Glomerular endothelial cell (primary cell): ENCODE measurements at regions not wholly inside any gene's neighbourhood (a gene's known extent, or its start where the extent isn't known, plus 50 kb on each side); places are given as distances from the start of the nearest gene placed in this dataset.
"Not testable (repeated sequence)": the region's sequence is repeated elsewhere in the genome, so short reads cannot be mapped to it uniquely, and the experiment has no call there.

Experiments
- DNase-seq: peaks from one replicate; pipeline ENCODE4 v3.0.0-alpha.2; 2011; ENCODE audit warnings: low read depth, low spot score; ENCODE audit errors: extremely low read depth

DNA sequence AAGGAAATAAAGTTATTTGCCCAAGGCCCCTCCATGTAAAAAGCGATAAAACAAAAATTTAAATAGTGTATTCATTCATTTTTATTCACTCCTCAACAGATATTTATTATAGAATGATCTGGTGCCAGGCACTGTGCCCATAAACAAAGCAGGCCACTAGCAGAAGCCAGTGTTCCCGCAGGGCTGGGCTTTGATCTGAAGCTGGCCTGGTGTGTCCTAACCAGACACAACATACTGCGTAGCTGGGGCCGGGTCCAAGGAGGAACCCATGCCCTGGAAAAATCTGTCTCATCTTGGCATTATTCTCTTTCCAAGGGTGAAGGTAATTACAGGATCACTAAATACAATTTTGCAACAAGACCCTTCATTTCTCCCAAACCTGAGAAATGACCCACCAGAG lies 537.4 kb upstream of the CDH5 start:
- no peak for DNase-seq

DNA sequence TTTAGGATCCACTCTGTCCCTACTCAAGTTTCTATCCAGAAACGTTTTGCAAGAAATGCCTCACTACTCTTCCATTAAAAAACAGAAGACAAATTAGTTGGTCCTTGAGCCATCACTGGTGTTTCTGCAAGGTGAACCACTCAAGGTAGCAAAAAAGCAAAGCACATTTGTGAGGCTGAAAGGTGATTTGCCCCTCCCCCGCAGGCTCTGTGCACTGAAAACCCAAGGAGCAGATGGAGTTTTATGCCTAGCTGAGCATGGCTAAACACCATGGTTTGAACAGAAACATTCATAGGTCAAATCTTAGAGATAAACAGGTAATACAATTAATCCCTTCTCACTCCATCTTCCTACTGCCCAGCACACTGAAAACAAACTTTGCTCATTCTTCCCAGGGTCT lies 538.2 kb upstream of the CDH5 start:
- no peak for DNase-seq

DNA sequence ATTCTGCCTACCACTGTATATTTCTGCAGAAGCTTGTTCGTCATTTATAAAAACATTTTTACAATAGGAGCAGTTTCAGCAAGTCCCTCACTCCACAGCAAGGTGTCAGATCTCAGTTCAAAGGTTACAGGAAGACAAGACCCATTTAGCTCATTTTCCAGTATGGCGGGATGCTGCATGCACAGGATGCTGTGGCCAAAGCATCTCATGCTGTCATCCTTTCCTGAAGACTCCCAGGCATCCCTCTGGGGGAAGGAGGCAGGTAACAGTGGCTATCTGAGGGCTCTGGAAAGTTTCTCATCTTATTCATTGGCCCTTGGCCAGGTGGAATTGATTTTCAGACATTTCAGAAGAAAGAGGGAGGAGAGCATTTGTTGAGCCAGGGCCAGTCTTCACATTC lies 539.3 kb upstream of the CDH5 start:
- no peak for DNase-seq

DNA sequence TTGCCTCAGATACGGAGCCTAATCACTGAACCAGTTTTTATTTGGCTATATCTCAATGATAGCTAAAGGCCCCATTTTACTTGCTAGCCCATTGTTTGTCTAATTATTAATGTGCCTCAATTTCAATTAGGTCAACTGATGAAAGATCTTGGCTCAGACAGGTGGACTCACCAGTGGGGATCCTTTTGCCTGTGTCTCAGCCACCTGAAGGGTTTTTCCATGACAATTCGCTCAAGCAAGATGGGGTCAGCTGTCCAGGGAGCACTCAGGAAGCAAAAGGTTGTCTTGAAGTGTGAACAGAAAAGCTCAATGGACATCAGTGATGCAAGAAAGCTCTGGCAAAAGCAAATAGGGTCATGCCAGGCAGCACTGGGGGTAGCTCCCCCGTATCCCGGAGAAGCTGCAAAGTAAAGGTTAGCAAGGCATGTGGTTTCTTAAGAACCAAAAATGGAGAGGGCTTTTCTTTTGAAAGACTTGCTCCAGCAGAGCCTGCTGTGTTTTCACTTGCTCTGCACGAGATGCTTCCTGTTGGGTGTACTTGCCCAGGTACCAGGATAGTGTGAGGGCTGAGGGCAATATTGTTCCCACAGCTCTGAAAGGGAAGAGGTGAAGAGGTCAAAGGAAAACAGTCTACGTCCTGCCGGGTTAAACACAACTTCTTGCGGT lies 541.2 kb upstream of the CDH5 start:
- DNase-seq: no peak

DNA sequence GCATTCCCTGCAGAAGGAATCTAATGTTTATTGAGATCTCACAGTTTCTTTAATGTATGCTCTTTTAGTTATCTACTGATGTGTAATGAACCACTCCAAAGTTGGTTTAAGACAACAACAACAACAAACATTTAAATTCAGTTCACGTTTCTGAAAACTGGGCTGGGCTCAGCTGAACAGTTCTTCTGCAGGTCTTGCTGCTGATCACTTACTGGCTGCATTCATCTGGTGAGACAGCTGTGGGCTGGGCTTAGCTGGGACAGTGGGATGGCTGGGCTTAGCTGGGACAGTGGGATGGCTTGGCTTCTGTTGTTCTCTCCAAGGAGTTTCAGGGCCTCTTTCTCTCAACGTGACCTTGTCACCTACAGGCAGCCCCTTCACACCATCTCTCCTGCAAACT lies 544.3 kb upstream of the CDH5 start:
- no peak for DNase-seq

DNA sequence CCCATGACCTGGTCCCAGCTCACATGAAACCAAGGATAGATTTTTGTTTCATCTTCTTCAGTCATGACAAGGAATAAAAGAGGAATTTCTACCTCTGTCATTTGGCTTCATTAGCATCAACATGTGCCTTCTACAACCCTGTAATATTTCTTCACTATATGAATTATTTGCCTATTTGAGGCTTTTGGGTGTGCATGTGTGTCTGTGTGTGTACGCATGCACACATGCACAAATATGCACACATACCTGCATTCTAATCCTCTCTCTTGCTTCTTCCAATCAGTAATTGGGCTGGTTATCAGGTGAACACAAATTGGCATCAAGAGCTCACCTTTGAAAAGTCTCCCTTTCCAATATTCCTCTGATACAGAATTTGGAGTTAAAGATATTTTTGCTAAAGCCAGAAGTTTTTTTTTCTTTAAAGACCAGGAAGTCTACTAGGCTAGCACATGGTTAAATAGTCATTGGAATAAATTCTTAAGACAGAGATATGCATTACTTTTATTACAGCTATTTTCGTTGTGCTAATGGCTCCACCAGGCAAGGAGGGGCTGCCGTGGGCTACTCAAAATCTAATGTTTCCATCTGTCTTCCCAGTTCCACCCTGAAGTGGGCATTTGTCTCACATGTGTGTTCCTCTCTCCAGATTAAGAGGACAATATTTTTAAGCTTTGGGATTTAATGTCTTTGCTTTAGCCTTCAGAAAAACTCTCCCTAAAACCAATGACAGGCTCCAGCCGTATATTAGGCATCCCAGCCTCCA lies 547.2 kb upstream of the CDH5 start:
- no peak for DNase-seq

DNA sequence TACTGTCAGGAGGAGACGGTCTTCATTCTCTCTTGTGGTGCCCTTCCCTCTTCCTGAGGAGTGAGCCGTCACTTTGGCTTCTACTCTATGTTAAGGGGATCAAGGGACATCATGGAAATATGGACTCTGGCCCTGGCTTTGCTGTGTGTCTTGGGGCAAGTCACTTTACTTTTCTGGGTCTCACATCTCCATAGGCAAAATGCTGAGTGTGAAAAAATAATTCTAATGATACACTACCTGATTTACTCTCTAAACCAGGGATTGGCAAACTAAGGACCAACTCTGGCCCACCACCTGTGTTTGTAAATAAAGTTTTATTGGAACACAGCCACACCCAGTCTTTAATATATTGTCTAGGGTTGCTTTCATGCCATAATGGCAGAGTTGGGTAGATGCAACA lies 548.7 kb upstream of the CDH5 start:
- no peak for DNase-seq

DNA sequence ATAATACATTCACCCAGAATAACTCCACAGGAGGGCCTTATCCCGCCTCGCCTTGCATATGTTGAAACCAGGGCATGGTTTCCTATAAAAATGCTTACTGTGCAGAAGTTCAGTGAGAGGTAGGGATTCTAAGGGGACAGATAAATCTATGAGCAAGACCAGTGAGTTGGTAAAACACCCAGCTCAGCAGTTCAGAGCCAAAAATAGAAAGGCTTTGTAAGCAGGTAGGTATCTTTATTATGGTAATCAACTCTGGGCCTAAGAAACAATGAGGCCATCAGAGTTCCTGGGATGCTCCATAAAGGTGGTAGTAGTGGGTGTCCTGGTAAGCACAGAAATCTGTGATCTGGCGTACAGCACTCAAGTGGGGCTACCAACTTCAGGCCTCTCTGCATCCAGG lies 549.4 kb upstream of the CDH5 start:
- DNase-seq: no peak

DNA sequence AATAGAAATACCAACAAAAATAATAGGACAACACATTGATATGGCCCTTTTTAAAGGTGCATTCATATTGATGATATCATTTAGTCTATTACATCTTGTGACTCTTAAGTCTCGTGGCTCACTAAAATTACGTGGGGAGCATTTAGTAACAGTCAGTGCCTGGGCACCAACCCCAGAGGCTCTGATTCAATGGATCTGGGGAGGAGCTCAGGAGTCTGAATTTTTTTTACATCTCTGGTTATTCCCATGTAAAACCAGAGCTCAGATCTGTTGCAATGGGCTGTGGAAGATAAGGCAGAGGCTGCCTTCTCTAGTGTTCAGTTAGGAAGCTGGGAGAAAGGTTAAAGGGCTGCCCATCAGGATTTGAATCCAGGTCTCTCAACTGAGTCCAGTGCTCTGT lies 549.9 kb upstream of the CDH5 start:
- no peak for DNase-seq

DNA sequence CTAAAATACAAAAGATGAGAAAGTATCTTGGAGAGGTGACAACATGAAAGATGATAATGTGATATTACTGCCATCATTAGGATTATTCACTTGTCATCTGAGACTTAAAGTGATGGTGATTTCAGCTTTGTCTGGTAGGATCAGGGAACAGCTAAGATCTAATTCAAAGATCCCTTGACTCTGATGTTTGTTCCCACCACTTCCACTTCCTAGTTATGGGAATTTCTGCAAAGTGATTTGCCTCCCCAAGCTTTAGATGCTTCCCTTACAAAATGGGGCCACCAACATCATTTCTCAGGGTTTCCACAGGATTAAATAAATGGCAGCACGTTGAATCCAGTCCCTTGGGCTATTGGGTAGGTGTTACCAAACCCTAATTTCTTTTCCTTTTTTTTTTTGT lies 550.8 kb upstream of the CDH5 start:
- no peak for DNase-seq

DNA sequence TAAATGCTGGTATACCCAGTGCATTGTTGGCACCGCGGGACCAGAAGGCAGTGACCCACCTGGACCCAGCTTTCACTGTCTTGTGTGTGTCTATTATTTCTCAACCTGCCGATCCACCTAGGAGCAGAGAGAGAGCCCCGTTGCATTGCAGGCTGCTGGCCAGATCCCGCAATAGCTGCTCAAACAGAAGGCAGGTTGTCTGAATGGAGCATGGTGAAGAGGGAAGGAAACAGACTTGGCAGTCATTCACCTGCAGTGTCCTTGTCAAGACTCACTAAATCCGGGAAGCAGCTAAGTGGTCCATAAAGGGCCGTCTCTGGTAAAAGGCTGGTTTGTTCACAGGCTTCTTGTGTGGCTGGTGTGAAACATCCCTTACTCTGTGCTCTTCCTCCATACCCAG lies 552.6 kb upstream of the CDH5 start:
- not testable (repeated sequence) for DNase-seq

DNA sequence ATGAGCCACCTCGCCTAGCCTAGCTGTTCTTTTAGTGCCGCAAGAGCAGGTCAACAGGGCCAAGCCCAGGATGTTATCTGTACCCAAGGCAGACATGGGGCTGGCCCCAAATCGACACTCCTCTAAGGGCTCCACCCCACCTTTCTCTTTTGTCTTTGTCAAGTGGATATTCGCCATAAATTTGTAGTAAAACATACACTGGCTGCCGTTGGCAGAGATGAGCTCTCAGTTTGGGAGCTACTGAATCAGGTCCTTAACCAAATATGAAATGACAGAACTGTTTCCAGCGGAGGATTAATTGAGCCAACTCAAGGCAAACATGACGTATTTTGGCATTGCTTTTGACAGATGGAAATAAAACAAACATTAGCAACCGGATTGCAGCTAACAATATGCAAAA lies 556.9 kb upstream of the CDH5 start:
- no peak for DNase-seq

DNA sequence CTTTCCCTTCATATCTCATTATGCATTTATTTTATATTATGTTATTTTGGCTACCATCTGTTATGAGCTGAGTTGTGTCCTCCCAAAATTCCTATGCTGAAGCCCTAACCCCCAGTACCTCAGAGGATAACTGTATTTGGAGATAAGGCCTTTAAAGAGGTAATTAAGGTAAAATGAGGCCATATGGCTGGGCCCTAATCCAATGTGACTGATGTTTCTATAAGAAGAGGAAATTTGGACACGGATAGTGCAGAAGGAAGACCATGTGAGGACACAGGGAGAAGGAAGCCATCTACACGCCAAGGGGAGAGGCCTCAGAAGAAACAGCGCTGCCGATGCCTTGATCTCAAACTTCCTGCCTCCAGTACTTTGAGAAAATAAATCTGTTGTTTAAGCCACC lies 557.7 kb upstream of the CDH5 start:
- DNase-seq: no peak

DNA sequence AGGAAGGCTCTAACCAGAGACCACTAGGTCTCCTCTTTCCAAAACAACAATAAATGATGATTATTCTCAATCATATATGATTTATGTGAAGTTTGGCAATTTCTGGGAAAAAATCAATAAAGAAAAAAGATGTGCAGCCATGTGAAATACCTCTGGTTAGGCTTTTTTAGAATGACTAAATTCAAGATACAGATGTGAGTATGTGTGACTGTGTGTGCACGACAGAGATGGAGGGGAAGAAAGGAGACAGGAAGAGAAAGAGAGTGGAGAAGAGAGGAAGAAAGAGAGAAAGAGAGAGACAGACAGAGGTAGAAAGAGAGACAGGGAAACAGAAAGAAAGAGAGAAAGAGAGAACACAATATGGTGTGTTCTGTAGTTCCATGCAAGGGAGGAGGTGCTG lies 558.6 kb upstream of the CDH5 start:
- no peak for DNase-seq

DNA sequence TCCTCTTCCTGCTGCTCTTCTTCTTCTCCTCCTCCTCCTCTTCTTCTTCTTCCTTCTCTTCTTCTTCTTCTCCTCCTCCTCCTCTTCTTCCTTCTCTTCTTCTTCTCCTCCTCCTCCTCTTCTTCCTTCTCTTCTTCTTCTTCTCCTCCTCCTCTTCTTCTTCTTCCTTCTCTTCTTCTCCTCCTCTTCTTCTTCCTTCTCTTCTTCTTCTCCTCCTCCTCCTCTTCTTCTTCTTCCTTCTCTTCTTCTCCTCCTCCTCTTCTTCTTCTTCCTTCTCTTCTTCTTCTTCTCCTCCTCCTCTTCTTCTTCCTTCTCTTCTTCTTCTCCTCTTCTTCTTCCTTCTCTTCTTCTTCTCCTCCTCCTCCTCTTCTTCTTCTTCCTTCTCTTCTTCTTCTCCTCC lies 560.8 kb upstream of the CDH5 start:
- not testable (repeated sequence) for DNase-seq

DNA sequence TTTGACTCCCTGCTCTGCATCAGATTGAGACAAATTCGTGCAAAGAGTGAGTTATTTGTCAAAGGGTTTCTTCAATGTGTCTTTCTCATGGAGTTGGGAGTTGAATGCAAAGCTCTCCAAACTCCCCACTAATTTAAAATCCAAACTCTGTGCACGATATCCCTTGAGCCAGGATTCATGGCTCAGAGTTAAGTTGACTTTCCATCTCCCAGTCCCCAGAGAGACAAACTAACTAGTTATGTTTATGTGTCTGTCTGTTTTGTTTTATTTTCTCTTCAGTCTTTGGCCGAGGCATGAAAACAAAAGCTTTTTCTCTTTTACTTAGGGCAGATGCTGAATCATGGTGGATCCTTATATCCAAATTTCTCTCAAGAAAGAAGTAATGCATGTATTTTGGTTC lies 570.0 kb upstream of the CDH5 start:
- DNase-seq: no peak

DNA sequence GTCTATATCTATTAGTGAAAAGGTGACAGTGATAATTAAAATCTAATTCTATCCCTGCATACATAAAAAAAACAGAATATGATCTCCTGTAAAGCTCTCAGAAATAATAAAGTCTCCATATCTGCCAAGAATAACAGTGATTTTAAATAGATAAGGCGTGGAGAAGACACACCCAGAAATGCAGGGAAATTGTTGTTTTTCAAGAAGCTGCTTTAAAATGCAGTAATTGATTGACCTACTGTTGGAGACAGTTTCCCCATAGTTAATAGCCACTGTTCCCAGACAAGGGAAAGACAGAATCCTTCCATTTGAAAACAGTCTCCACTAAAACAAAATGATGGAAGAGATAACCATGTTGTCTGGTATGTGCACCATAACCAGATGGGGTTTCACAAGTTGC lies 571.5 kb upstream of the CDH5 start:
- no peak for DNase-seq

DNA sequence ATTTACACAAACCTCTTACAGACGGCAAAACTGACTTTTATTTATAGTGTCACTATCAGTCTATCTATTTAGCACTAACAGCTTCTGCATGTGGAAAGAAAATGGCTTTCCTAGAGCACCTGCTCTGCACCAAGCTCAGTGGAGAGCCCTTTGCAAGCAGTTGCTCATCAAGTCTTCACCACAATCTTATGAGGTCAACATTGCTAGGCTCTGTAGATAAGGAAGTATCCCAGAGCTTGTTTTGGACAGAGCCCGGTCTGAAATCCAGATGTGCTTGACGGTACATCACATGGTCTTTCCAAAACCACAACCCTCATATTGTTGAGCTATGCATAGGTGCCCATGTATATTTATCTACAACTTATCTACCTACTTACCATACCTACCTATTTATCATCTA lies 572.7 kb upstream of the CDH5 start:
- DNase-seq: no peak

DNA sequence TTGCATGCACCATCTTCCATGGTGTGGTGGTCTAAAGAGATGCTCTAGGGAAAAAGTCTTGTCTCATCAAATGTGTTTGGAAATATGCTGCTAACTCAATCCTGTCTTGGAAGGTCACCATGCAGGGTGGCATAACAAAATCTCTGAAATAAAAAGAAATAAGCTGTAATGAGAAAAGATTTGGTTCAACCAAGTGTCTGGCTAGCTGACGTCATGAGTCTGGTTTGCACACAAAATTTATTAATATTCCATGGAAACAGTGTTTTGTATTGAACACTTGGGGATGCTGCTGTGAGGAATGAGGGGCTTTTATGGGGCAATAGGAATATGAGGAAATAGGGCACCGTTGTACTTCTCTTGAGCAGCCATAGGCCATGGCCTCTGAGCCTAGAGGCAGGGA lies 575.7 kb upstream of the CDH5 start:
- no peak for DNase-seq

DNA sequence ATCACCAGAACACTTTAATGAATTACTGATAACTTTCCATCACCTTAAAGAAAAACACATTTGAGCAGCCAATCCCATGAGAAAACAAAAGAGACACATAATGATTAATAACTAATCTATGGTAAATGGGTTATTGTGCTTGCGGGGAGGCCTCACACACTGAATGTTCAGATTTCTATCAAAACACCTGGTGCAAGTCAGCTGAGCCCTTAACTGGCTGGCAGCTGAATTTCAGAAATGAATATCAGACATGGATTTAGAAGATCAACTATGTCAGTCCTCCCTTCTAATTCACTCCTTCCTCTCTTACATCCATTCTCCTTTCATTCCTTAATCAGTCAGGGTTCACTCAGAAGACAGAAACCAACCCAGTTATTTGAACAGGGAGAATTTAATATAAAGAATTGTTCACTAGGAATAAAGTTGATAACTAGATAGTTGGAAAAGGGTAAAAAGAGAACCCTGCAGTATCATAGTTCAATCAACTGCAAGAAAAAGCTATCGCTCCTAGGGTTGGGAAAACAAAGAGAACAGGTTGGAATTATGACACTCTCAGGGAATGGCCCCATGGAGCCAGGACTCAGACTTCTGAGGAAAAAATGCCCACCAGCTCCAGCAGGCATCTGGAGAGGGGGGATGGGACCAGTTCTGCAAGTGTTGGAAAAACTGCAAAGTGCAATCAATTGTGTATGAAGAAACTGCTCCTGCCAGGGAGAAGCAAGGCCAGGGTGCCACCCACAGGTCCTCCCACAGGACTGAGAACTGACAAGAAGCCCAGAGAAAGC lies 577.1 kb upstream of the CDH5 start:
- no peak for DNase-seq

DNA sequence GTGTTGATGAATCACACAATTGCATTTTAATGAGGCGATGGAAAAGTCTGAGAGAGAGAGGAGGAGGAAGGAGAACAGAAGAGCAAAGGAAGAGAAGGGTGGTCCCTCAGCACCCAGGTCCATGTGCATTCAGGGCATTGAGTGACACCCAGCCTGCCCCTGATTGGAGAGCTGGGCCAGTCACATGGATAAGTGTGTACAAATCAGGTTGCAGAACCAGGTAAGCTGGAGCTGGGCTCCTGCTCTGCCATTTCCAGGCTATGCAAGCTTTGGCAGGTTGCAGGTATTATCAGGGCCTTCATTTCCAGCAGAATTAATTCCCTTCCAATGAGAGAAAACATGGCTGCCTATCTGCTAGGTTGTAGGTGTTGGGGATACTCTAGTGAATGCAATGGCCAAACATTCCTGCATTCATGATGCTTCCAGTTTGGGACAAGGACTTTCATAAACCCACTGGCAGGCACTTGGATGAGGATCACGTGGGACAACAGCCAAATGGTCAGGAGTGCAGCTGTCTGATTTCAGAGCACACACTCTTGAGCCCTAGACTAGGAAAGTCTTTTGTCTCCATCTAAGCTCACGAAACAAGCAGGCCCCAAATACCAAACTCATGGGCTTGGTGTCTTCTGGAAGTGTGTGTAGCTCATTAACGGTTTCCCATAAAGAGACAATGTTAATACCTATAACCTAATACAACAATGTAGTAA lies 577.9 kb upstream of the CDH5 start:
- DNase-seq: no peak
